ENCODE measurements at regions not wholly inside any gene's neighbourhood (a gene's known extent, or its start where the extent isn't known, plus 50 kb on each side); places are given as distances from the start of the nearest gene placed in this dataset.
A peak's percentile ranks its signal among the peaks of the same experiment; 100 is the strongest.
"Not testable (repeated sequence)": the region's sequence is repeated elsewhere in the genome, so short reads cannot be mapped to it uniquely, and the experiment has no call there.

GRCh38 chr5:108696951-108697715, 50.6 kb upstream of the FER start:
- FAIRE-seq = no peak

DNA sequence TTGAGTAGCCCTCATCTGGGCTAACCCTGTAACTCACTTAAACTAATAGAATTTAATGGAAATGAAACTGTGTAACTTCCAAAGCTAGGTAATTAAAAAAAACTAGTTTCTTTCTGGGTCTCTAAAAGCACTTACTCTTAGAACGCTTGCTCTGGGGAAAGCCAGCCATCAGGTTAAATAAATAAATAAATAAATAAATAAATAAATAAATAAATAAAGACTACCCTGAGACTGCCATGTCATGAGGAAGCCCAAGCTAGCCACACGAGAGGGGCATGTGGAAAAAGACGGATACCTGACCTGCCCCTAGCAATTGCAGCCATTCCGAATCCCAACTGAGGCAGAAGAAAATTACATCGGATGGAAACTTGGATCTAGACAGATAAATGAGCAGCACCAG, 51.3 kb upstream of the FER start:
- no peak for FAIRE-seq

GRCh38 chr5:108688485-108688884, 59.2 kb upstream of the FER start:
- FAIRE-seq = no peak

GRCh38 chr5:108687595-108688200, 60.0 kb upstream of the FER start:
- FAIRE-seq = no peak

DNA sequence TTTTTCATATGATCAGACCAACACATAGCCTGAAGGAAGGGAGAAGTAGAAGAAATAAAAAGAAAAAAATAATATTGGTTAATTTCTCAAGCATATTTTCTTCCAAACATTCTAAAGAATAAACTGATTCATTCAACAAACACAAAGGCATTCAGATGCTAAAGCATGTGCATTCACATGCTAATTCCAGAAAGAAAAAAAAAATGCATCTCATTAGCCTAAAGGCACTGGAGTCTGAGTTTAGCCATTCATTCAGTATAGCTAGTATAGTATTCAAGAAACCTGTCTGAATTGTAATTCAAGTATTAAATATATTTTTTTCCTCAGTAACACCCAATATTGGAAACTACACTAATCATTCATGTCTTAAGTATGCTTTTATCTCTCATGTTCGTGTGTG, 61.0 kb upstream of the FER start:
- no peak for FAIRE-seq

GRCh38 chr5:108685448-108686216, 62.1 kb upstream of the FER start:
- not testable (repeated sequence) for FAIRE-seq

DNA sequence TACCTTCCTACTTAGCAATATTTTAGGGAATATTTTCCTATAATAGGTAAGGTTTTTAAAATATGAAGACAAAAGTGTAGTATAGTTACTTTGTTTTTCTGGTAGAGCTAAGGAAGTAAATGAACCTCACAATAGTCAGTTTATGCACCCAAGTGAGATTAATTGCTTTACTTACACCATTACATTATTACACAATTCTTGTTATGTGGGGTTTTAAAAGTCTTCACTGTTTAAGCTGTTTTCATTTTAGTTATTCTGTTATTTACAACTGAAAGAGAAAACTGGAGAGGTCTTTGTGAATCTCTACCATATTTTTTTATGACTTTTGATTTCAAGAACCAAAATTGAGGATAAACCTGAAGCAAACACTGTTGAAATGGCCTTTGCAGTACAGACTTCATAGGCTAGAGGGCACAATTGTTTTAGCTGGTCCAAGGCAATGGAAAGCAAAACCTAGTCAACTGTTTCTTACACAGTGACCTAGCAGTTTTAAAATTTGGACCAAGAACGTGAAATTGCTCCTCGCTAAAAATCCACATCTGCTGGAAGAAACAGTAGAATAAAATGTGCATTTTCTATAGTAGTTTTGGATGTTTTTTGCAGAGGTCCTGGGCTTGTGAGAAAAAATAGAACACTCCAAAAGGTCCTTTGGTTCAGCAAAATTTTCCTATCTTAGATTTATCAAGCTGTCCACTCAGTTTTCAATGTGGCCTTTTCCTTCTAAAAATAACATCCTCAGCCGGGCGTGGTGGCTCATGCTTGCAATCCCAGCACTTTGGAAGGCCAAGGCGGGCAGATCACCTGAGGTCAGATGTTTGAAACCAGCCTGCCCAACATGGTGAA, 66.4 kb upstream of the FER start:
- FAIRE-seq = peak; percentile 96

GRCh38 chr5:108678091-108678490, 69.6 kb upstream of the FER start:
- FAIRE-seq = no peak

GRCh38 chr5:108675736-108676135, 72.0 kb upstream of the FER start:
- FAIRE-seq = no peak

- FAIRE-seq = no peak
These were observed 75.1 kb upstream of the FER start for GRCh38 chr5:108672639-108673038.

DNA sequence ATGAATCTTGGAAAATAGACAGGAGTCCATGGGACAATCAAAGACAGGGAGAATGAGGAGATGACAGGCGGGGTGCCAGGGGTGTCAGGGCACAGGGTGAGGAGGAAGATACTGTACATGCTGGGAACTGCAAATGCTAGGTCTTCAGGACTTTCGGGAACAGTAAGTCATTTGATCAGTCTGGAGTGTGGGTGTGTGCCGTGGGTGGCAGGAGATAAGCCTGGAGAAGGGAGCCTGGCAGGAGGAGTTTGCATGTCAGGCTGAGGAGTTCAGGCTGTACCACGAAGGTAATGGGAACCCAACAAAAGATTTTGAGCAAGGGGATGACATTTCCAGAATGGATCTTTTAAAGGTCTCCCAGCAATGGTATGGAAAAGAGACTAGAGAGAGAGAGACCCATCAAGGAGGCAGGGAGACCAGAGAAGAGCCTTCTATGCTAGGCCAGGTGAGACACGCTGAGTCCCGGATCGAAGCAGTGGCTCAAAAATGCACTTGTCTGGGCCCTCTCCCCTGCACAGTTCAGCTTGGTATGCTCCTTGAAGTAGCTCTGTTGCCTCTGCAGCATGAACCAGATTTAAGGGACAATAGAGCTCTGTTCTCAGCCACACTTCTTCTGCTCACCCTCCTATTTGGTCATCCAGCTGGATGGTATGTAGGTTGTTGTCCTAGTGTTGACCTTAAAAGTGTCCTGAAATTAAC, 77.0 kb upstream of the FER start:
- FAIRE-seq = no peak

DNA sequence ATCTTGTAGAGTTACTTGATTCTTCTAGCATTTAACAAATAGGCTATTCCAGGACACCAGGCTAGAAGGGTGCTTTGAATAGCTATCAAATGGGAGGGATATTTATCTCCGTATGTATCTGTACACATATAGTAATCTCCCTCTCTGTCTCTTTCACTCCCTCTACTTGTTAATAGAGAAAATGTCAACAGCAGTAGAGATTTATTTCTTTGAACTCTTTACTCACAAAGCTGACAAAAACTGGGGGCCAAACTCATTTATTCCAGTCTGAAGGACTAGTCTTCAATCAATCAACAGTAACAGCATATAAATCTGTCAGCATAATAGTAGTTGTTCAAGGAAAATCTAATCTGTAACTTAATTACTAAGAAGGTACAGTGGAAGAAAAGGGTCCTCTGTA, 78.2 kb upstream of the FER start:
- no peak for FAIRE-seq

- no peak for FAIRE-seq
These were observed 86.0 kb upstream of the FER start for GRCh38 chr5:108661590-108662219.

DNA sequence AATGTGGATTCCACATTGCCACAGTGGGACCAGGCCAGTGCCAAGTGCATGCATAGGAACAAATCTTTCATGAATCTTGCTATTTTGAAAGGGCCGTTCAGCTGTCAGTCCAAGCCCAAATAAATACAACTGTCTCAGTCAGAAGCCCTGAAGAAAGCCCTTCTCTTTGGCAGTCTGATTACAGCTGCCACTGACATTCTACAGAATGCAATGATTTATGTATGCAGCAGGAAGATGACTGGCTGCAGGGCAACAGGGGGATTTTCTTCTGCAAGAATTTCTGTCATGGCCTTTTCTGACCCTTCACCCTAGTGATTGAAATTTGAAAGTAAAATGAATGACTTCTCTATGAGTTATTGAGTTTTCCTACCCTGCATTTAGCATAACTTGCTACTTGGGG, 86.7 kb upstream of the FER start:
- FAIRE-seq = no peak

- no peak for FAIRE-seq
These were observed 87.4 kb upstream of the FER start for GRCh38 chr5:108660291-108660690.

DNA sequence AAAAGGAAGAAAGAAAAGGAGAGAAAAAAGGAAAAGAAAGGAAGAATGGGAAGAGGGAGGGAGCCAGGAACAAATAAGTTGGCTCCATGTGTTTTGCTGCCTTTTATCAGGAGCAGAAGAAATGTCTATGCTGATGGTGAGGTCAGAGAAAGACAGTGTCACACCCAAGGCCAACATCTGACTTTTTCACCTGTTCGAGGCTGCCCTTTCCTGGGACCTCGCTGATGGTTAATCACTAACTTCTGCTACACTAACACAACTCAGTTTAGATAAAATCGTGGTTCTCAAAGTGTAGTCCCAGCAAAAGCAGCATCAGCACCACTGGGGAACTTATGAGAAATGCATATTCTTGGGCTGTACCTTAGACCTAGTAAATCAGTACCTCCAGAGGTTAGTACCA, 88.2 kb upstream of the FER start:
- no peak for FAIRE-seq

DNA sequence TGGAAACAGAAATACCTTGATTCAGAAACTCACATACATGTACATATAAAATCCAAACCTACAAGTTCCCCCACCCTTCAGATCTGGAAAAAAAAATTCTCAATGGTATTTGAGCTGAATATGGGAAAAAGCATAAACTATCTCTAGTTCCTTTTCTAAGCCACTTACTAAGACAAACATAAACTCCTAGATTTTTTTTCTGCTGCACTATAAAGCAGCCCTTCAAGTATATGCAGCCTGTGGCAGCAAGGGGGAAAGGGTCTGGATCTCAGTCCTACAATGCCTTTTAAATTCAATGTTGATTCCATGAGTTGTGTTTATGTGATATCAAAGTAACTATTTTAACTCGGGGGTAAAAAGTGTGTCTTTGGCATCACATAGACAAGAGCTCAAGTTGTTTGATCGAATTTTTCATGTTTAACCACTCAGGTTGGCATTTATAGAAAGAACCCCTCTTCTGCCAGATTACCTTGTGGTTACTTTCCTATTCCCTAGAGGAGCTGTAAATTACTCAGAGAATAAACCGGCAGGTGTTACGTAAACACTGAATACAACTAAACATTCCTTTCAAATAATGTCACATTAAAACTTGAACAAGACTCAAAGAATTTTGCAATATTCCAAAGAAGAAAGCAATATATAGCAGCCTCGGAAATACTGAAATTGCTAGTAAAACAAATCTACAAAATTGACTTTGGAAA, 91.8 kb upstream of the FER start:
- no peak for FAIRE-seq

DNA sequence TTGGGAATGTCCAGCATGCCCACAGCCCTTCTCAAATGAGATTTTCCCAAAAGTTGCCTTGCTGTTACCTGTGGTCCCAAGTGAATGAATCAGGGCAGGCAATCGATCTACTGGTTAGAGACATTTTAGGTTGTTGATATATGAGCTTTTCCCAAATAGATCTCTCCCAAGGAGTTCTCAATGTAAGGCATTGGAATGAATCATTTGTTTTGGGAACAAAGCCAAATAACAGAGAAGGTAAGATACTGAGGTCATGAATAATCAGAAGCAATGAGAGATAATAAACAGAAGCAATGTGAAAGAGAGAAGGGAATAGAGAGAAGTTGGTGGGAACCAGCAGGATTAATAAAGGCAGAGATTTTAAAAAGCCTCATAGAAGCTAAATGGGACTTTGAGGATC, 93.6 kb upstream of the FER start:
- FAIRE-seq = no peak

- no peak for FAIRE-seq
These were observed 94.5 kb upstream of the FER start for GRCh38 chr5:108653201-108653600.

DNA sequence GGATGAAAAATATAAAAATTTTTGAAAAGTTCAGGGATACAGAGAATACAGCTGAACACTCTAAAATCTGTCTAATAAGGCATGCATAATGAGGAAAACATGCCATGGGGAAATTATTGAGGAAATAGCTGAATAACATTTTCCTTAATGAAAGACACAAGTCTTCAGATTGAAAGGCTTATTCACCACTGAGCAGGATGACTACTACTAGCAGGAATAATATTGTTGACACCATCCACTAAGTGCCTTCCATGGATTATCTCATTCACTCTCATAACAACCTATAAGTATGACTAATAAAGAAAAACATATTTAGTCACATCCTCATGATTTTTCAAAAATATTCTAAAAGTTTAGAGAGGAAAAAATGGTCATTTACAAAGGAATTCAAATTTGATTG, 96.7 kb upstream of the FER start:
- no peak for FAIRE-seq

- no peak for FAIRE-seq
These were observed 98.1 kb upstream of the FER start for GRCh38 chr5:108649646-108650045.
